ENCODE measurements at regions not wholly inside any gene's neighbourhood (a gene's known extent, or its start where the extent isn't known, plus 50 kb on each side); places are given as distances from the start of the nearest gene placed in this dataset.

- ATAC-seq (ENCODE audit: insufficient read depth, low read depth) (no peak), DNase-seq (no peak)
- H3K4me2 ChIP-seq (ENCODE audit: insufficient read depth, low read length) = no peak overlapping the region
- H3K79me2 ChIP-seq (ENCODE audit: insufficient read depth, low read length) = no peaks in the 10 kb centered on the region
- no peak overlapping the region for H2AFZ ChIP-seq (ENCODE audit: low read depth, low read length)
- no peak overlapping the region for H3K4me3 ChIP-seq (ENCODE audit: low read depth in 1 of 2, low read length in 2 of 2)
- H4K20me1 ChIP-seq (ENCODE audit: insufficient read depth, low read length) = no peaks in the 10 kb centered on the region
- no peak for TF ChIP-seq EZH2 (IDR thresholded peaks at IDR 0.05; ENCODE audit: borderline replicate concordance, low read depth, low read length, severe bottlenecking)
- TF ChIP-seq CTCF (IDR thresholded peaks at IDR 0.05; ENCODE audit: borderline replicate concordance, extremely low read depth, low read length, poor library complexity, severe bottlenecking) = no peak
- no peak overlapping the region for H3K9ac ChIP-seq (ENCODE audit: low read depth, low read length)
- H3K27ac ChIP-seq (ENCODE audit: low read length) = no peak overlapping the region
- no peaks in the 10 kb centered on the region for H3K4me1 ChIP-seq (ENCODE audit: insufficient read depth, low read length)
- H3K36me3 ChIP-seq (ENCODE audit: insufficient read depth, low read length) = no peaks in the 10 kb centered on the region
- no peaks in the 10 kb centered on the region for H3K9me3 ChIP-seq (ENCODE audit: insufficient read depth, low read length, severe bottlenecking)
- H3K27me3 ChIP-seq (ENCODE audit: insufficient read depth, low read length, poor library complexity) = no peaks in the 10 kb centered on the region
Observed at GRCh38 chr18:65363011-65363410, 387.8 kb upstream of the CDH7 start.

GRCh38 chr18:65359479-65359878, 391.3 kb upstream of the CDH7 start:
- ATAC-seq (ENCODE audit: insufficient read depth, low read depth) = no peak
- H3K4me2 ChIP-seq (ENCODE audit: insufficient read depth, low read length) = no peak overlapping the region

GRCh38 chr18:65358306-65358705, 392.5 kb upstream of the CDH7 start:
- Histone ChIP-seq H3K79me2 (ENCODE audit: insufficient read depth, low read length) (no peaks in the 10 kb centered on the region), H3K27me3 (ENCODE audit: insufficient read depth, low read length, poor library complexity) (no peaks in the 10 kb centered on the region), H4K20me1 (ENCODE audit: insufficient read depth, low read length) (no peaks in the 10 kb centered on the region), H3K9ac (ENCODE audit: low read depth, low read length) (no peak overlapping the region), H3K9me3 (ENCODE audit: insufficient read depth, low read length, severe bottlenecking) (no peaks in the 10 kb centered on the region), H2AFZ (ENCODE audit: low read depth, low read length) (no peak overlapping the region), H3K4me1 (ENCODE audit: insufficient read depth, low read length) (no peaks in the 10 kb centered on the region), H3K27ac (ENCODE audit: low read length) (no peak overlapping the region), H3K4me3 (ENCODE audit: low read depth in 1 of 2, low read length in 2 of 2) (no peak overlapping the region), H3K36me3 (ENCODE audit: insufficient read depth, low read length) (no peaks in the 10 kb centered on the region), H3K4me2 (ENCODE audit: insufficient read depth, low read length) (no peak overlapping the region)
- TF ChIP-seq EZH2 (IDR thresholded peaks at IDR 0.05; ENCODE audit: borderline replicate concordance, low read depth, low read length, severe bottlenecking) (no peak), CTCF (IDR thresholded peaks at IDR 0.05; ENCODE audit: borderline replicate concordance, extremely low read depth, low read length, poor library complexity, severe bottlenecking) (no peak)
- DNase-seq = no peak
- ATAC-seq (ENCODE audit: insufficient read depth, low read depth) = no peak

More at GRCh38 chr18:65359479-65359878, 391.3 kb upstream of the CDH7 start:
- Histone ChIP-seq H3K9ac (ENCODE audit: low read depth, low read length) (no peak overlapping the region), H3K4me3 (ENCODE audit: low read depth in 1 of 2, low read length in 2 of 2) (no peak overlapping the region), H3K27ac (ENCODE audit: low read length) (no peak overlapping the region), H3K9me3 (ENCODE audit: insufficient read depth, low read length, severe bottlenecking) (no peaks in the 10 kb centered on the region), H3K36me3 (ENCODE audit: insufficient read depth, low read length) (no peaks in the 10 kb centered on the region), H3K79me2 (ENCODE audit: insufficient read depth, low read length) (no peaks in the 10 kb centered on the region), H2AFZ (ENCODE audit: low read depth, low read length) (no peak overlapping the region), H3K4me1 (ENCODE audit: insufficient read depth, low read length) (no peaks in the 10 kb centered on the region), H3K27me3 (ENCODE audit: insufficient read depth, low read length, poor library complexity) (no peaks in the 10 kb centered on the region), H4K20me1 (ENCODE audit: insufficient read depth, low read length) (no peaks in the 10 kb centered on the region)
- TF ChIP-seq CTCF (IDR thresholded peaks at IDR 0.05; ENCODE audit: borderline replicate concordance, extremely low read depth, low read length, poor library complexity, severe bottlenecking) (no peak), EZH2 (IDR thresholded peaks at IDR 0.05; ENCODE audit: borderline replicate concordance, low read depth, low read length, severe bottlenecking) (no peak)
- no peak for DNase-seq

GRCh38 chr18:65352186-65352585, 398.6 kb upstream of the CDH7 start:
- H3K79me2 ChIP-seq (ENCODE audit: insufficient read depth, low read length) = no peaks in the 10 kb centered on the region
- H3K4me1 ChIP-seq (ENCODE audit: insufficient read depth, low read length) = no peaks in the 10 kb centered on the region
- no peak overlapping the region for H3K9ac ChIP-seq (ENCODE audit: low read depth, low read length)
- H3K27me3 ChIP-seq (ENCODE audit: insufficient read depth, low read length, poor library complexity) = no peaks in the 10 kb centered on the region
- H3K4me3 ChIP-seq (ENCODE audit: low read depth in 1 of 2, low read length in 2 of 2) = no peak overlapping the region
- H3K27ac ChIP-seq (ENCODE audit: low read length) = no peak overlapping the region
- H3K4me2 ChIP-seq (ENCODE audit: insufficient read depth, low read length) = no peak overlapping the region
- ATAC-seq (ENCODE audit: insufficient read depth, low read depth) = no peak
- H4K20me1 ChIP-seq (ENCODE audit: insufficient read depth, low read length) = no peaks in the 10 kb centered on the region
- no peak for DNase-seq
- no peak for TF ChIP-seq CTCF (IDR thresholded peaks at IDR 0.05; ENCODE audit: borderline replicate concordance, extremely low read depth, low read length, poor library complexity, severe bottlenecking)
- TF ChIP-seq EZH2 (IDR thresholded peaks at IDR 0.05; ENCODE audit: borderline replicate concordance, low read depth, low read length, severe bottlenecking) = no peak
- H3K9me3 ChIP-seq (ENCODE audit: insufficient read depth, low read length, severe bottlenecking) = no peaks in the 10 kb centered on the region
- no peaks in the 10 kb centered on the region for H3K36me3 ChIP-seq (ENCODE audit: insufficient read depth, low read length)
- H2AFZ ChIP-seq (ENCODE audit: low read depth, low read length) = no peak overlapping the region

All from DND-41 (cell line).